ENCODE measurements at regions not wholly inside any gene's neighbourhood (a gene's known extent, or its start where the extent isn't known, plus 50 kb on each side); places are given as distances from the start of the nearest gene placed in this dataset.

DNA sequence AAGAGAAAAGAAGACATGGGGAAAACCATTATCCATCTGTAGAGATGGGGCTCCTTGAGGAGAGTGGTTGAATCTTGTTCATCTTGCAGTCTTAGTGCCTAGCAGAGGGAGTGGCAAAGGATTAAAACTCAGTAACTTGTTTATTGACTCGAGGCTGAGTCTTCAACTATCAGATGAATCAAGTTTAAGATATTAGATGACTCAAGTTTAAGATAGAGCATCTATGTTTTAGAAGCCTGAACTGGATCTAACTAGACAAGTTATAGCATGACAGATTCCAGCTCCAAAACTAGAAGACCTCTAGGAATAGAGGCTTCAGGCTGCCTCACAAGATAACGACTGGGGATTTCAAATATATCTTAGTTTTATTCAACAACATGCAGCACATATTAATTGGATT lies 2277.2 kb upstream of the WWC1 start:
- no peak overlapping the region for H2AFZ ChIP-seq (ENCODE audit: low read length)
- H3K4me1 ChIP-seq (ENCODE audit: insufficient read depth, low read length): no peaks in the 10 kb centered on the region
- ATAC-seq (no peak), FAIRE-seq (no peak), DNase-seq (ENCODE audit: low spot score) (no peak)
- BruUV-seq (replicated peaks): no TSS peak
- no peaks in the 10 kb centered on the region for H3K79me2 ChIP-seq (ENCODE audit: insufficient read depth, low read length)
- H3K27ac ChIP-seq (ENCODE audit: extremely low read length, insufficient read depth, low read length): no peak overlapping the region
- H4K20me1 ChIP-seq (ENCODE audit: insufficient read depth, low read length): no peaks in the 10 kb centered on the region
- intact Hi-C loops (cut with micrococcal nuclease; ENCODE audit: unreplicated experiment) (no loop called here), in situ Hi-C loops (cut with HindIII; ENCODE audit: extremely low pct_ligation_motif_present, low pct_unique_long_range_greater_than_20kb) (no loop called here)
- TF ChIP-seq, protein P1, sequence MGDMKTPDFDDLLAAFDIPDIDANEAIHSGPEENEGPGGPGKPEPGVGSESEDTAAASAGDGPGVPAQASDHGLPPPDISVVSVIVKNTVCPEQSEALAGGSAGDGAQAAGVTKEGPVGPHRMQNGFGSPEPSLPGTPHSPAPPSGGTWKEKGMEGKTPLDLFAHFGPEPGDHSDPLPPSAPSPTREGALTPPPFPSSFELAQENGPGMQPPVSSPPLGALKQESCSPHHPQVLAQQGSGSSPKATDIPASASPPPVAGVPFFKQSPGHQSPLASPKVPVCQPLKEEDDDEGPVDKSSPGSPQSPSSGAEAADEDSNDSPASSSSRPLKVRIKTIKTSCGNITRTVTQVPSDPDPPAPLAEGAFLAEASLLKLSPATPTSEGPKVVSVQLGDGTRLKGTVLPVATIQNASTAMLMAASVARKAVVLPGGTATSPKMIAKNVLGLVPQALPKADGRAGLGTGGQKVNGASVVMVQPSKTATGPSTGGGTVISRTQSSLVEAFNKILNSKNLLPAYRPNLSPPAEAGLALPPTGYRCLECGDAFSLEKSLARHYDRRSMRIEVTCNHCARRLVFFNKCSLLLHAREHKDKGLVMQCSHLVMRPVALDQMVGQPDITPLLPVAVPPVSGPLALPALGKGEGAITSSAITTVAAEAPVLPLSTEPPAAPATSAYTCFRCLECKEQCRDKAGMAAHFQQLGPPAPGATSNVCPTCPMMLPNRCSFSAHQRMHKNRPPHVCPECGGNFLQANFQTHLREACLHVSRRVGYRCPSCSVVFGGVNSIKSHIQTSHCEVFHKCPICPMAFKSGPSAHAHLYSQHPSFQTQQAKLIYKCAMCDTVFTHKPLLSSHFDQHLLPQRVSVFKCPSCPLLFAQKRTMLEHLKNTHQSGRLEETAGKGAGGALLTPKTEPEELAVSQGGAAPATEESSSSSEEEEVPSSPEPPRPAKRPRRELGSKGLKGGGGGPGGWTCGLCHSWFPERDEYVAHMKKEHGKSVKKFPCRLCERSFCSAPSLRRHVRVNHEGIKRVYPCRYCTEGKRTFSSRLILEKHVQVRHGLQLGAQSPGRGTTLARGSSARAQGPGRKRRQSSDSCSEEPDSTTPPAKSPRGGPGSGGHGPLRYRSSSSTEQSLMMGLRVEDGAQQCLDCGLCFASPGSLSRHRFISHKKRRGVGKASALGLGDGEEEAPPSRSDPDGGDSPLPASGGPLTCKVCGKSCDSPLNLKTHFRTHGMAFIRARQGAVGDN (CRISPR knock-in tag; IDR thresholded peaks at IDR 0.05): no peak
- no peak for TF ChIP-seq GTF2F1 (IDR thresholded peaks at IDR 0.05; ENCODE audit: low read length)
- TF ChIP-seq ZNF749 (CRISPR knock-in tag; IDR thresholded peaks at IDR 0.05; ENCODE audit: borderline replicate concordance): no peak
- TF ChIP-seq ARNT (IDR thresholded peaks at IDR 0.05): no peak
- no peak for TF ChIP-seq ZNF124 (CRISPR knock-in tag; IDR thresholded peaks at IDR 0.05)
- no peak for TF ChIP-seq XBP1 (CRISPR knock-in tag; IDR thresholded peaks at IDR 0.05)
- TF ChIP-seq RFXANK (CRISPR knock-in tag; IDR thresholded peaks at IDR 0.05): no peak
- TF ChIP-seq CCDC6 (CRISPR knock-in tag; IDR thresholded peaks at IDR 0.05): no peak
- TF ChIP-seq HNRNPLL (IDR thresholded peaks at IDR 0.05; ENCODE audit: low read depth, low read length, poor library complexity, severe bottlenecking): no peak
- TF ChIP-seq ZNF644 (CRISPR knock-in tag; IDR thresholded peaks at IDR 0.05; ENCODE audit: low read depth): no peak
- no peak for TF ChIP-seq ZNF451 (CRISPR knock-in tag; IDR thresholded peaks at IDR 0.05)
- TF ChIP-seq RXRB (CRISPR knock-in tag; IDR thresholded peaks at IDR 0.05; ENCODE audit: borderline replicate concordance): no peak
- TF ChIP-seq SUZ12 (IDR thresholded peaks at IDR 0.05; ENCODE audit: low read depth, low read length): no peak
- no peak for TF ChIP-seq POGZ (CRISPR knock-in tag; IDR thresholded peaks at IDR 0.05)
- no peak for TF ChIP-seq CCAR2 (optimal IDR thresholded peaks at IDR 0.05; ENCODE audit: low read depth, low read length)
- TF ChIP-seq, protein P2, sequence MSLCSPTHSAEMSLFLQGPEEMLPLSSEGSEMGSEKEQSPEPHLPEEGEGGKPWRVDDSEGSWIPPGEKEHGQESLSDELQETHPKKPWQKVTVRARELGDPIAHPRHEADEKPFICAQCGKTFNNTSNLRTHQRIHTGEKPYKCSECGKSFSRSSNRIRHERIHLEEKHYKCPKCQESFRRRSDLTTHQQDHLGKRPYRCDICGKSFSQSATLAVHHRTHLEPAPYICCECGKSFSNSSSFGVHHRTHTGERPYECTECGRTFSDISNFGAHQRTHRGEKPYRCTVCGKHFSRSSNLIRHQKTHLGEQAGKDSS (CRISPR knock-in tag; IDR thresholded peaks at IDR 0.05; ENCODE audit: borderline replicate concordance, low read depth): no peak
- TF ChIP-seq, protein P3, sequence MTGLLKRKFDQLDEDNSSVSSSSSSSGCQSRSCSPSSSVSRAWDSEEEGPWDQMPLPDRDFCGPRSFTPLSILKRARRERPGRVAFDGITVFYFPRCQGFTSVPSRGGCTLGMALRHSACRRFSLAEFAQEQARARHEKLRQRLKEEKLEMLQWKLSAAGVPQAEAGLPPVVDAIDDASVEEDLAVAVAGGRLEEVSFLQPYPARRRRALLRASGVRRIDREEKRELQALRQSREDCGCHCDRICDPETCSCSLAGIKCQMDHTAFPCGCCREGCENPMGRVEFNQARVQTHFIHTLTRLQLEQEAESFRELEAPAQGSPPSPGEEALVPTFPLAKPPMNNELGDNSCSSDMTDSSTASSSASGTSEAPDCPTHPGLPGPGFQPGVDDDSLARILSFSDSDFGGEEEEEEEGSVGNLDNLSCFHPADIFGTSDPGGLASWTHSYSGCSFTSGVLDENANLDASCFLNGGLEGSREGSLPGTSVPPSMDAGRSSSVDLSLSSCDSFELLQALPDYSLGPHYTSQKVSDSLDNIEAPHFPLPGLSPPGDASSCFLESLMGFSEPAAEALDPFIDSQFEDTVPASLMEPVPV (CRISPR knock-in tag; IDR thresholded peaks at IDR 0.05): no peak
- TF ChIP-seq MAFF (IDR thresholded peaks at IDR 0.05; ENCODE audit: low read depth, low read length): no peak
- TF ChIP-seq SCMH1 (CRISPR knock-in tag; IDR thresholded peaks at IDR 0.05; ENCODE audit: borderline replicate concordance): no peak
- no peaks in the 10 kb centered on the region for H3K36me3 ChIP-seq (replicated peaks in 1 of 2; ENCODE audit: control insufficient read depth in 1 of 2, insufficient read depth in 2 of 2, low read length in 2 of 2)
- H3K9ac ChIP-seq (ENCODE audit: insufficient read depth, low read depth, low read length): no peak overlapping the region
- WGBS (ENCODE audit: low lambda C conversion rate): 0% methylated on average over 2 of the region's 2 CpGs
- CTCF ChIA-PET (ENCODE audit: low intra/inter-chr PET ratio, low total read pairs): no interaction called here
- H3K4me3 ChIP-seq (replicated peaks in 1 of 3; ENCODE audit: insufficient read depth in 1 of 3, low read depth in 2 of 3, low read length in 3 of 3): no peak overlapping the region
- H3K9me3 ChIP-seq (ENCODE audit: low read length): peaks cover 79% of the 10 kb centered on the region
- H3K27me3 ChIP-seq (ENCODE audit: control insufficient read depth in 1 of 2, insufficient read depth in 2 of 2, low read length in 2 of 2): no peaks in the 10 kb centered on the region
- POLR2A ChIA-PET: no interaction called here
- no peak overlapping the region for H3K4me2 ChIP-seq (ENCODE audit: low read depth, low read length)
